NCI-H748 (cell line): ENCODE measurements at regions not wholly inside any gene's neighbourhood (a gene's known extent, or its start where the extent isn't known, plus 50 kb on each side); places are given as distances from the start of the nearest gene placed in this dataset.
"Not testable (repeated sequence)": the region's sequence is repeated elsewhere in the genome, so short reads cannot be mapped to it uniquely, and the experiment has no call there.

ENCODE experiments used
- DNase-seq: peaks from one replicate; lab custom pipeline; 2025; ENCODE audit not compliant: unreplicated experiment; lab: John Stamatoyannopoulos, UW

DNA sequence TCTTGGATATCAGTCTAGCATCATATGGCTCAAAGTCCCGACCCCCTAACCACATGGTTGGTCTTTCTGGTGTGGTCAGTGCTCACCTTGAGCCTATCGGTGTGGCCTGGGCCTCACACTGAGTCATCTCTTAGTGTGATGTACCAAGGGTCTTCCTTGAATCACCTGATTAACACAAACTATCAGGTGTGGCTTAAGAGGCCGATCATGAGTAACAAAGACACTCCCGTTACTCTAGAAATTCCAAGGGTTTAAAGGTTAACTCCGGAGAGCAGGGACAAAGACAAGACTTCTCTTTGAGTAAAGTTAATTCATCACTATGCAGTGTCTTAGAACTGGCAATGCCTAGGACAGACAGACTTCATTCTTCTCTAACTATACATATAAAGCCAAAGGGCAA, 52.3 kb upstream of the ARMC3 start:
- no peak for DNase-seq

- DNase-seq, result peak; percentile 97
Observed at GRCh38 chr10:22874189-22874854, 53.5 kb upstream of the ARMC3 start.

DNA sequence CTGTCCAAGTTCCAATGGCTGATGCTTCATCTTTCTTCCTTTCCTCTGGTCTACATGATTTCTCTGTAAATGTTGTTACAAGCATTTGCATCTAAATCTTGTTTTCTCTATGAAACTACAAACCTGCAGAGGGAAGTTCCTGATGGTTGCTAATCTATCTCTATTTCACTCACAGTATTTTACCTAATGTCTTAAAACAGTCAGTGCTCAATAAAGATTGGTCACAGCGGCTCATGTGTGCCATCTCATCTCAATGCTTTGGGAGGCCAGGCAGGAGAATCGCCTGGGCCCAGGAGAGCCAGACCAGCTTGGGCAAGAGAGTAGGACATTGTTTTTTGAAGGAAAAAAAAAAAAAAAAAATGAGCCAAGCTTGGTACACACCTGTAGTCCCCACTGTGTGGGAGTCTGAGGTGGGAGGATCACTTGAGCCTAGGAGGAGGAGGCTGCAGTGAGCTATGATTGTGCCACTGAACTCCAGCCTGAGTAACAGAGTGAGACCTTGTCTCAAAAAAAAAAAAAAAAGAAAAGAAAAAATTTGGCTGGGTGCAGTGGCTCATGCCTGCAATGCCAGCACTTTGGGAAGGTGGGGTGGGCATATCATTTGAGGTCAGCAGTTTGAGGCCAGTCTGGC, 71.3 kb upstream of the ARMC3 start:
- no peak for DNase-seq

- no peak for DNase-seq
Observed at GRCh38 chr10:22854935-22855421, 72.9 kb upstream of the ARMC3 start.

GRCh38 chr10:22853906-22854447, 73.9 kb upstream of the ARMC3 start:
- no peak for DNase-seq

GRCh38 chr10:22852712-22853353, 75.0 kb upstream of the ARMC3 start:
- no peak for DNase-seq

GRCh38 chr10:22851865-22852239, 76.0 kb upstream of the ARMC3 start:
- DNase-seq, result no peak

- DNase-seq, result no peak
Observed at GRCh38 chr10:22850541-22850940, 77.3 kb upstream of the ARMC3 start.

- DNase-seq, result no peak
Observed at GRCh38 chr10:22849077-22849805, 78.6 kb upstream of the ARMC3 start.

DNA sequence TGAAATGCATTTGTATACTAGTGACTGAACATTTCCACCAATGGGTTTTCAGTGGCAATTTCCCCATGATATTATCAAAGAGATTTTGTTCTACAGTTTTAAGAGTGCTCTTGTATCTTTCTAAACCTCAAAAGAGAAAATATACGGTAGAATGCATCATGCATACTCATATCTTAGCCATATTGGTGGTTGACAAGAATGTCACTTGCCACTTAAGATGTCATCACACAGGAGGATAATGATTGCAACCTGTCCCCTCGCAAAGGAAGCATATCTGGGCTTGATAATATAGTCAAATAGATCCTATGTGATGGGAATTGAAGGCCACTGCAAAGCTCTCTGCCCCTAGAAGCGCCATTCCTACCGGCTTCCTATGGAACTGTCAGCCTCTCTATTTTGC, 79.3 kb upstream of the ARMC3 start:
- no peak for DNase-seq

DNA sequence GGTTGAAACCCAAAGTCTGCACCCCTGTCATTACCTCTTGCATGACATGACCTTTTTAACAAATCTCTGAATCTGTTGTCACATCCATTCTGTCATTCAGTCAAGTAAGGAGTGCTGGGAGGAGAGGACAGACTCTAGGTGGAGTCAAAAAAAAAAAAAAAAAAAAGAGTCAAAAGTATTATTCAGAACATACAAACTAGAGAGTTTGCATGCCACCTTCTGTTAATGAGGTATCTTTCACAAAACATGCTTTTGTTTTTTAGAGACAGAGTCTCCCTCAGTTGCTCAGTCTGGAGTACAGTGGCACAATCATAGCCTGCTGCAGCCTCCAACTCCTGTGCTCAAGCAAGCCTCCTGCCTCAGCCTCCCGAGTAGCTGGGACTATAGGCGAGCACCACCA, 81.6 kb upstream of the ARMC3 start:
- DNase-seq, result no peak

DNA sequence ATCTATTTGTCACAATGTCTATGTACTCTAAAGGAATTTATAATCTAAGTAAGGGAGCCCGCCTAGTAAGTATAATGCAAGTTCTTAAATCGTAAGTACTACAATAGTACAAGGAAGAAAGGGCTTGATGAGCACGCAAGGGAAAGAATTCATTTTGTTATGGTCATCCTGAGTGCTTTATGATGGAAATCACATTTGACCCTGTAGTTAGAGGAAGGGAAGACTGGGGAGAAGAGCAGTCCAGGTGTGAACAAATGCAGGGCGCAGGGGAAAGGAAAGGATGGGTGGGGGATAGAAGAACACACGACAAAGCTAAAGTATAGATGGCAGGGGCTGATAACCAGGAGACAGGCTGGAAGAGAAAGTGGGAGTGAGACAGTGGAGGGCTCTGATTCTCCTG, 88.2 kb upstream of the ARMC3 start:
- DNase-seq, result no peak

DNA sequence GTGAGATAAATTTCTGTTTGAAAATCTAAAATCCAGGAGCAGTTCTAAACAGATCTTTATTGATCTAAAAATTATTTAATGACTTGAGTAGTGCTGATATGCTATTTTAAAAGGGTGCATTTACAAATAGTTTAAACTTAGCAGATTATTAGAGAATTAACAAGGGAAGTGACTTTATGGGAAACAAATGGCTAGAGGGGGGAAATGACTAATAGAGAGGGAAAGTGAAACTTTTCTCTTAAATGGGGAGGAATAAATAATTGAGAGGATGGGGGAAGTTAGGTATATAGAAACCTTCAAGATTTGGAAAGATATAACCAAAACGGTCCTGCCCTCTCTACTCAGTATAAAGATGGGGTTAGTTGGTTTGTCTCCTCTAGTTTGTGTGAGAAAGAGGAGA, 90.1 kb upstream of the ARMC3 start:
- DNase-seq, result no peak

GRCh38 chr10:22837351-22837750, 90.5 kb upstream of the ARMC3 start:
- DNase-seq, result no peak

DNA sequence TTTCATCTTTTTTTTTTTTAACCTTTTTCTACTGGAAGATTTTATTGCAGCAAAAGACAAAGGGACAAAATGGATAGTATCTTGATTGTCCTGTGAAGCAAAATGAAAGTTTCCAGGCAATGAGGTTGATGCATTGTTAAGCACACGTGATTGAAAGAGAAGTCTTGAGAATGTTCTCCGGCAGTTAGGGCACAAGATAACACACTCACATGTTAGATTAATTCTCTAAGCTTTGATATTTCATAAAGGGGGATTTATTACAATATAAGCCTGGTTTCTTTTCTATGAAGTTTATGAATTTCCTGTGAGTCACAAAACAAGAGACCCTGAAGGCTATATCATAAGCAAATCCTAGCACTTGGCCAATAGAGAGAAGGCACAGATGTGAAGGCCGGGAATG, 93.4 kb upstream of the ARMC3 start:
- no peak for DNase-seq

GRCh38 chr10:22833781-22834180, 94.1 kb upstream of the ARMC3 start:
- no peak for DNase-seq

DNA sequence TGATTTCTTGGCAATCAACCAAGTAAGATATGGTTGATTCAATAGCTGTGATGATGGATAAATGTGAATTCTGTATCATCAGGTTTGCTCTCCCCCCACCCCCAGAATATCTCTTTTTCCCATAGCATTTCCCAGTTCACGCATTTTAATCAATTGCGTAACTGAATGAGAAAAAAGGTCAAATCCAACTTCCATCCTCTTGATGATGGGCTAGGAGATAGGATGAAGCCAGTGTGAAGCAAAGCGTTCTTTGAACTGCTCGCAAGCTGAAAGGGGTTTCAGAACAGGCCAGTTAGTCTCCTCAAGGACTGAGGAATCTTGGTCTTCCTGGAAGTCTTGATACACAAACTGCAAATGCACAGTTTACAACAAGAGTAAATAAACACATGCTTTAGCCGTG, 94.5 kb upstream of the ARMC3 start:
- DNase-seq, result no peak

DNA sequence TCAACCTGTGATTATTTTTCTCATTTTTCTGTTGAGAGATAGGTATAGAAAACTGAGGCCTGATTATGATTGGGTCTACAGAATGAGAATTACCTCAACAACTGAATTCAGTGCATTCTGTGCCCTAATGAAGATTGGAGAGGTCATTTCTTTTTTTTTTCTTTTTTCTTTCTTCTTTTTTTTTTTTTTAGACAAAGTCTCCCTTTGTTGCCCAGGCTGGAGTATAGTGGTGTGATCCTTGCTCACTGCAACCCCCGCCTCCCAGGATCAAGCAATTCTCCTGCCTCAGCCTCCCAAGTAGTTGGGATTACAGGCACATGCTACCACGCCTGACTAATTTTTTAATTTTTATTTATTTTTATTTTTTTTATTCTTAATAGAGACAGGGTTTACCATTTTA, 95.0 kb upstream of the ARMC3 start:
- no peak for DNase-seq

- DNase-seq, result no peak
Observed at GRCh38 chr10:22832066-22832602, 95.7 kb upstream of the ARMC3 start.

DNA sequence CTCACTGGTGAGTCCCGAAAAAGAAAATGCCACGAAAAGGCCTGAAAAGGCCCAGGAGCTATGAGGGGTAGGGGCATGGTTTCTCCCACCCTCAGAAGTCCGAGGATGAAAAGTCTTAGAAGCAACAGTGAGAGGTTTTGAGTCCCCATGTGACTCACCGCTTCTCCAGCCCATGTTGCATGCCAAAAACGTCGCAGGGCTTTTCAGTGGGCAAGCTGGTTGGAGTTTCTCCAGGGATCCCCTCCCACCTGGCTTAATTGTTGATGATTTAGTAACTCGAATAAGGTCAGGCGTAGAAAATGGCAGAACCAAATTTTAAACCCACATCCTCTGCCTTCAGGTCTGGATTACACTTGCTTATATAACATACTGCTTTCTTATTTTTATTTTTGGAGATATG, 96.3 kb upstream of the ARMC3 start:
- no peak for DNase-seq

DNA sequence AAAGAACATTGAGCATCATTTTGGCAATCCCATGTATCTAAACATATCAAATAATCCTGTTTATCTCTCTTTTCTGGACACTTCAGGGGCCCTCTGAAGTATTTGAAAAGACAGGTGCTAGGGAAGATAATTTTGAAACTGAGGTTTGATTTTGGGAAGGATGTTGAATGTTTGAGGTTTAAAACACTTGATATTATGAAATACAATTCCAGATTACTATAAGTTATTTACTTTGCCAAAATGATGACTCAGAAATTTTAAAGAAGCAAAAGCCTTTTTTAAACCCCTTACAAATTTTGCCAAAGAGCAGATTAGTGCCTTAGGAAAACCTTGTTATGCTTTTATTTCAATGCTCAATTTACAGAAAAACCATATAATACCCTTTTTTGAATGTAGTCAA, 99.1 kb upstream of the ARMC3 start:
- DNase-seq, result not testable (repeated sequence)
